MM.1S (cell line): ENCODE measurements at regions not wholly inside any gene's neighbourhood (a gene's known extent, or its start where the extent isn't known, plus 50 kb on each side); places are given as distances from the start of the nearest gene placed in this dataset.

Experiments used
- DNase-seq: peaks from one replicate; pipeline ENCODE4 v3.0.0-alpha.2; 2015
- H2AFZ ChIP-seq: fragments of 300-600 bp; sonication (generic); 2 replicates; pipeline ENCODE4 v1.6.0; 2016; ENCODE audit warnings: antibody characterized with exemption, low read length
- H3F3A ChIP-seq: fragments of 300-600 bp; sonication (generic); 2 replicates; pipeline ENCODE4 v1.6.1; 2016; ENCODE audit warnings: mild to moderate bottlenecking, antibody characterized with exemption, low read length, moderate library complexity, mixed read lengths; ENCODE audit not compliant: insufficient read depth
- H3K27ac ChIP-seq: fragments of 300-600 bp; sonication (generic); 2 replicates; pipeline ENCODE4 v1.5.1; 2016; ENCODE audit warnings: mild to moderate bottlenecking, low read length
- H3K27me3 ChIP-seq: fragments of 300-600 bp; sonication (generic); replicated peaks from 2 replicates; pipeline ENCODE4 v1.6.0; 2016; ENCODE audit warnings: low read length; ENCODE audit not compliant: insufficient read depth
- H3K36me3 ChIP-seq: fragments of 300-600 bp; sonication (generic); replicated peaks from 2 replicates; pipeline ENCODE4 v1.6.1; 2016; ENCODE audit warnings: mild to moderate bottlenecking, low read length, mixed read lengths; ENCODE audit not compliant: insufficient read depth
- H3K4me1 ChIP-seq: fragments of 300-600 bp; sonication (generic); 2 replicates; pipeline ENCODE4 v1.6.1; 2016; ENCODE audit warnings: low read length, mixed read lengths
- H3K4me2 ChIP-seq: fragments of 300-600 bp; sonication (generic); 2 replicates; pipeline ENCODE4 v1.6.0; 2016; ENCODE audit warnings: low read depth, low read length
- H3K4me3 ChIP-seq: fragments of 300-600 bp; sonication (generic); 2 replicates; pipeline ENCODE4 v1.5.1; 2016; ENCODE audit warnings: low read length, mixed read lengths
- H3K79me2 ChIP-seq: fragments of 300-600 bp; sonication (generic); 2 replicates; pipeline ENCODE4 v1.6.1; 2016; ENCODE audit warnings: mixed run types, low read length, mixed read lengths
- H3K9ac ChIP-seq: fragments of 300-600 bp; sonication (generic); 2 replicates; pipeline ENCODE4 v1.6.1; 2016; ENCODE audit warnings: low read length, mixed read lengths
- H3K9me2 ChIP-seq: fragments of 300-600 bp; sonication (generic); replicated peaks from 2 replicates; pipeline ENCODE4 v1.6.1; 2016; ENCODE audit warnings: mild to moderate bottlenecking, low read length, mixed read lengths; ENCODE audit not compliant: insufficient read depth
- H3K9me3 ChIP-seq: fragments of 300-600 bp; sonication (generic); replicated peaks from 2 replicates; pipeline ENCODE4 v1.6.1; 2016; ENCODE audit warnings: mild to moderate bottlenecking, low read length, mixed read lengths; ENCODE audit not compliant: insufficient read depth
- H4K20me1 ChIP-seq: fragments of 300-600 bp; sonication (generic); 2 replicates; pipeline ENCODE4 v1.6.1; 2016; ENCODE audit warnings: mild to moderate bottlenecking, low read length, moderate library complexity, mixed read lengths; ENCODE audit not compliant: insufficient read depth
- CTCF ChIP-seq: fragments of 300-600 bp; sonication (generic); IDR thresholded peaks from 2 replicates; pipeline ENCODE4 v1.5.1; 2016; ENCODE audit warnings: antibody characterized with exemption, low read length, mixed read lengths
- EZH2 ChIP-seq: fragments of 300-600 bp; sonication (generic); optimal IDR thresholded peaks from 2 replicates; pipeline ENCODE3; 2017; ENCODE audit warnings: low read depth, mild to moderate bottlenecking, antibody characterized with exemption, low read length, mixed read lengths
- EZH2phosphoT487 ChIP-seq: fragments of 300-600 bp; sonication (generic); IDR thresholded peaks from 2 replicates; pipeline ENCODE4 v1.6.1; 2018; ENCODE audit warnings: antibody characterized with exemption, low read length

- no peak overlapping the region for H3K27ac ChIP-seq
- no peak overlapping the region for H3K4me3 ChIP-seq
- H3K9me3 ChIP-seq = no peaks in the 10 kb centered on the region
- H2AFZ ChIP-seq = no peak overlapping the region
- H3K27me3 ChIP-seq = no peaks in the 10 kb centered on the region
- H3K9ac ChIP-seq = no peak overlapping the region
- H3K79me2 ChIP-seq = no peaks in the 10 kb centered on the region
- no peaks in the 10 kb centered on the region for H3K36me3 ChIP-seq
- TF ChIP-seq EZH2 (no peak), EZH2phosphoT487 (no peak), CTCF (no peak)
- no peaks in the 10 kb centered on the region for H4K20me1 ChIP-seq
- no peaks in the 10 kb centered on the region for H3K4me1 ChIP-seq
- DNase-seq = no peak
- H3K4me2 ChIP-seq = no peak overlapping the region
- no peaks in the 10 kb centered on the region for H3K9me2 ChIP-seq
- H3F3A ChIP-seq = no peaks in the 10 kb centered on the region
Measured at GRCh38 chr18:27666016-27666415, 480.9 kb upstream of the CHST9 start.

- H2AFZ ChIP-seq = no peak overlapping the region
- H3K4me1 ChIP-seq = no peaks in the 10 kb centered on the region
- no peaks in the 10 kb centered on the region for H3K9me2 ChIP-seq
- TF ChIP-seq CTCF (no peak), EZH2 (no peak), EZH2phosphoT487 (no peak)
- no peak overlapping the region for H3K27ac ChIP-seq
- no peak overlapping the region for H3K9ac ChIP-seq
- no peaks in the 10 kb centered on the region for H3K36me3 ChIP-seq
- no peaks in the 10 kb centered on the region for H3K27me3 ChIP-seq
- no peak overlapping the region for H3K4me2 ChIP-seq
- H3K4me3 ChIP-seq = no peak overlapping the region
- H3K79me2 ChIP-seq = no peaks in the 10 kb centered on the region
- H4K20me1 ChIP-seq = no peaks in the 10 kb centered on the region
- no peaks in the 10 kb centered on the region for H3K9me3 ChIP-seq
- no peak for DNase-seq
- H3F3A ChIP-seq = no peaks in the 10 kb centered on the region
Measured at GRCh38 chr18:27665264-27665799, 480.2 kb upstream of the CHST9 start.

- H3K27ac ChIP-seq = no peak overlapping the region
Measured at GRCh38 chr18:27662949-27663348, 477.8 kb upstream of the CHST9 start.

More at GRCh38 chr18:27662949-27663348, 477.8 kb upstream of the CHST9 start:
- no peak overlapping the region for H3K4me3 ChIP-seq
- no peaks in the 10 kb centered on the region for H3F3A ChIP-seq
- no peak overlapping the region for H3K9ac ChIP-seq
- no peak for DNase-seq
- no peak overlapping the region for H3K4me2 ChIP-seq
- no peaks in the 10 kb centered on the region for H3K9me3 ChIP-seq
- H3K27me3 ChIP-seq = no peaks in the 10 kb centered on the region
- H3K79me2 ChIP-seq = no peaks in the 10 kb centered on the region
- H2AFZ ChIP-seq = no peak overlapping the region
- TF ChIP-seq EZH2phosphoT487 = no peak
- no peak for TF ChIP-seq CTCF
- no peak for TF ChIP-seq EZH2
- H3K4me1 ChIP-seq = no peaks in the 10 kb centered on the region
- H3K36me3 ChIP-seq = no peaks in the 10 kb centered on the region
- no peaks in the 10 kb centered on the region for H4K20me1 ChIP-seq
- no peaks in the 10 kb centered on the region for H3K9me2 ChIP-seq
